ENCODE measurements at regions not wholly inside any gene's neighbourhood (a gene's known extent, or its start where the extent isn't known, plus 50 kb on each side); places are given as distances from the start of the nearest gene placed in this dataset.
"Not testable (repeated sequence)": the region's sequence is repeated elsewhere in the genome, so short reads cannot be mapped to it uniquely, and the experiment has no call there.

- POLR2A ChIA-PET = no interaction called here
- H3K4me3 ChIP-seq (ENCODE audit: low read depth, low read length) = no peak overlapping the region
- CTCF ChIA-PET = no interaction called here
- no peak for DNase-seq (ENCODE audit: low read depth, low spot score)
- TF ChIP-seq CTCF (IDR thresholded peaks at IDR 0.05; ENCODE audit: insufficient read depth, low read length, missing control alignments) = no peak
Observed at GRCh38 chr7:52161483-52161882, 844.9 kb upstream of the COBL start.

GRCh38 chr7:52159421-52159820, 842.8 kb upstream of the COBL start:
- POLR2A ChIA-PET; CTCF ChIA-PET; H3K4me3 ChIP-seq (ENCODE audit: low read depth, low read length); DNase-seq (ENCODE audit: low read depth, low spot score): not testable (repeated sequence)

- H3K4me3 ChIP-seq (ENCODE audit: low read depth, low read length) = no peak overlapping the region
- POLR2A ChIA-PET = no interaction called here
- DNase-seq (ENCODE audit: low read depth, low spot score) = no peak
- CTCF ChIA-PET = no interaction called here
- TF ChIP-seq CTCF (IDR thresholded peaks at IDR 0.05; ENCODE audit: insufficient read depth, low read length, missing control alignments) = no peak
Observed at GRCh38 chr7:52154382-52154781, 837.8 kb upstream of the COBL start.

GRCh38 chr7:52151559-52151958, 835.0 kb upstream of the COBL start:
- ChIA-PET POLR2A (no interaction called here), CTCF (no interaction called here)
- DNase-seq (ENCODE audit: low read depth, low spot score) = no peak
- TF ChIP-seq CTCF (IDR thresholded peaks at IDR 0.05; ENCODE audit: insufficient read depth, low read length, missing control alignments) = no peak
- H3K4me3 ChIP-seq (ENCODE audit: low read depth, low read length) = no peak overlapping the region

- CTCF ChIA-PET = no interaction called here
- DNase-seq (ENCODE audit: low read depth, low spot score) = no peak
- POLR2A ChIA-PET = no interaction called here
- H3K4me3 ChIP-seq (ENCODE audit: low read depth, low read length) = no peak overlapping the region
- no peak for TF ChIP-seq CTCF (IDR thresholded peaks at IDR 0.05; ENCODE audit: insufficient read depth, low read length, missing control alignments)
Observed at GRCh38 chr7:52150952-52151351, 834.3 kb upstream of the COBL start.

GRCh38 chr7:52146871-52147634, 830.4 kb upstream of the COBL start:
- CTCF ChIA-PET = no interaction called here
- no peak overlapping the region for H3K4me3 ChIP-seq (ENCODE audit: low read depth, low read length)
- no peak for DNase-seq (ENCODE audit: low read depth, low spot score)
- TF ChIP-seq CTCF (IDR thresholded peaks at IDR 0.05; ENCODE audit: insufficient read depth, low read length, missing control alignments) = no peak
- POLR2A ChIA-PET = no interaction called here

- CTCF ChIA-PET = no interaction called here
- POLR2A ChIA-PET = no interaction called here
Observed at GRCh38 chr7:52143219-52143618, 826.6 kb upstream of the COBL start.

More at GRCh38 chr7:52143219-52143618, 826.6 kb upstream of the COBL start:
- TF ChIP-seq CTCF (IDR thresholded peaks at IDR 0.05; ENCODE audit: insufficient read depth, low read length, missing control alignments) = no peak
- H3K4me3 ChIP-seq (ENCODE audit: low read depth, low read length) = no peak overlapping the region
- DNase-seq (ENCODE audit: low read depth, low spot score) = no peak
